Stimulated activated CD4-positive, alpha-beta T cell treated with anti-CD3 and anti-CD28 coated beads, Interleukin-4, amount 100 ng/mL, for 24 hours (primary cell): ENCODE measurements at regions not wholly inside any gene's neighbourhood (a gene's known extent, or its start where the extent isn't known, plus 50 kb on each side); places are given as distances from the start of the nearest gene placed in this dataset.
"Not testable (repeated sequence)": the region's sequence is repeated elsewhere in the genome, so short reads cannot be mapped to it uniquely, and the experiment has no call there.

Experiments
- DNase-seq: peaks from one replicate; pipeline ENCODE4 v3.0.0-alpha.2; 2020

- no peak for DNase-seq
Observed at GRCh38 chr4:71212216-71212615, 126.6 kb upstream of the SLC4A4 start.

DNA sequence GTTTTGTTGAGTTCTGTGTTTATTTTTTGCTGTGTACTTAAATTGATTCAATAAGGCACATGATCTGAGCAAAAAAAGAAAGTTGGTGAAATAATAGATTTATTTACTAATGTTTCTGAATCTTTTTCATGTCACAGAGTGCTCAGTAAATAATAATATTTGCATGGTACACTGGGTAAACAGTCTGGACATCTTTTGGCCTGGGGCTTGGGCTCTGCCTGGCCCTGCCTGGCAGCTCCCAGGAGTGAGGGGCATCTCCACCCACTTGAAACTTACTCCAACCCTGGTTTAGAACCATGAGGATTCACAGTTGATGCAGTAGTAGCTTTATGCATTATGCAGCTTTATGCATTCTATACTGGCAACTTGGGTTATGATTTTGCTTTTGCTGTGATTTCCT, 124.2 kb upstream of the SLC4A4 start:
- DNase-seq: no peak

DNA sequence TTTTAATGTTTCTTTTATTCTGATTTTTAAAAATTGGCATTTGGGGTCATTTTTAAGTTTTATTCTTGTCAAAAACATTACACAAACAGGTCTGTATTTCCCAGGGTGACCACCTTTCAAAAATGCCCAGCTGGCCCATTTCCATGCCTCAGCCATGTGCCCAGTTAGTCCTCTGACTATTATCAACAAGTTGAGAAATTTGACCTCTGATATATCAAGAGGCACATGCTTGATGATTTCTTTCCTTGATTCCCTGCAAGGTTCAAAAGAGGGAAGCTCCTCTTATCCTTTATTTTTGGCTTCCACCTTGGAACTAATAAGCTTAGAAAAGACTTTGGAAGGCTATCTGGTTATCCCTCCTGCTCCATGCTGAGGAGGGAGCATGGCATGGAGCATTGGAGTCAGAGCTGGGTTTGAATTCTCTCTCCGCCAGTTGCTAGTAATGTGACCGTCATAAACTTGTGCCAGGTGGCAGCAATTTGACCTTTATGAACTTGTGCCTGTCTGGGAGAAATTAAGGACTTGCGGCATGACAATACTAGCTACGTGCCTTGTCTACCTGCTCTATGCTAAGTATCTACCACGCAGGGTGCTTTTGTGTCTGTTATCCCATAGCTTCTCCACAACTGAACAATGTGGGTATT, 122.4 kb upstream of the SLC4A4 start:
- no peak for DNase-seq

DNA sequence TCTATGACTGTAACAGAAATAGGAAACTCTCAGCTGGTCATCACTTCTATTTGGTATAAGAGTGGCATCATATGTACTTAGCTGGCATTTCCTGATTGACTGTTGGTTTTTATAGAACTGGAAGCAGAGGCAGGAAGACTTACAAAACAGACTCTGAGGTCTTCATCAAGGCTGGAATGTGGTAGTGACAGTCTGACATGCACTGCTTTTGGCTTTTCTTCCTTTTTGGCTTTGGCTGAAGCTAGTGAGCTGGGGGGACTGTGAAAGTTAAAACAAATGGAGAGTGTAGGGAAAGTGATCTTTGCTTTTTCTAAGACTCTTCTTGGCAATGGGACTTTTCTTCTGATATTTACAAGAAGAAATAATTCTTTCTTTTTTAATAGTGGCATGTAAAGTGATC, 121.1 kb upstream of the SLC4A4 start:
- no peak for DNase-seq

DNA sequence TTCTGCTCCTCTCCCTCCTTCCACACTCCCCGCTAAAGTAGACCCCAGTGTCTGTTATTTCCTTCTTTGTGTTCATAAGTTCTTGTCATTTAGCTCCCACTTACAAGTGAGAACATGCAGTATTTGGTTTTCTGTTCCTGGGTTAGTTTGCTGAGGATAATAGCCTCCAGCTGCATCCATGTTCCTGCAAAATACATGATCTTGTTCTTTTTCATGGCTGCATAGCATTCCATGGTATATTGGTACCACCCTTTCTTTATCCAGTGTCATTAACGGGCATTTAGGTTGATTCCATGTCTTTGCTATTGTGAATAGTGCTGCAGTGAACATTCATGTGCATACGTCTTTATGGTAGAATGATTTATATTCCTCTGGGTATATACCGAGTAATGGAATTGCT, 118.0 kb upstream of the SLC4A4 start:
- not testable (repeated sequence) for DNase-seq

- DNase-seq: no peak
Observed at GRCh38 chr4:71221510-71222466, 117.0 kb upstream of the SLC4A4 start.

- DNase-seq: no peak
Observed at GRCh38 chr4:71222661-71223060, 116.2 kb upstream of the SLC4A4 start.

DNA sequence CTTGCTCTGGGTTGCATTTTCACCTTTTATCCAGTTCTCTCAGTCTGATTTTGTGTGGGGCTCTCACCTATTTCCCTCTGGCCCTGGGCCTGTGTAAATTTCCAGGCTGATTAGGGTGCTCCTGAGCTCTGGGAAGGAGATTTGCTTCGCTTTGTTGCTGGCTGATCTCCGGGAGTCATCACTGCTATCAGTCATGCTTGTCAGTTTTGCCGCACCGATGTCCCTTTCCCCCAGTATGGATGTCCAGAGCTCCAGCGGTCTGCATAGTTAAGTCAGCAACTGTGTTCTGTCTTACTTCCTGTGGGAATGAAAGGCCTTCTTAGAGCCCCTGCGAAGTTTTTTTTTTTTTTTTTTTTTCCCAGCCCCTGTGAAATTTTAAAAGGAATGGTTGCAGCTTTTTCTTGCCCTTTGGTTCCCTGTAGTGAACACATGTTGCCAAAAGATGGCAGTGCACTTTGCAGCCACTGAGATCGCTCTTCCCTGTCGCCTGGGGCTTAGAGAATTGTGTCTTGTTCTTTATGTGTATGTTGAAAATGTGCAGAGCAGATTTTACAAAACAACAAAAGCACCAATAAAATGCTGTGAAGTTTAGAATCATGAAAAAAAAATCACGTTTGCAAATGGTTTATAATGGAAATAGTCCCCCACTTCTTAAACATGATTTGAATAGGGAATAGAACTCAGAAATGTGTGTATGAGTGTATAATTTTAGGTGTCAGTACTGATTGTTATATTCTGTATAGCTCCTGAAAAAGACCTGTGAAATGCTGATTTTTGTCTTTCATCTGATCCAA, 109.1 kb upstream of the SLC4A4 start:
- no peak for DNase-seq

GRCh38 chr4:71230271-71231128, 108.3 kb upstream of the SLC4A4 start:
- DNase-seq: no peak

DNA sequence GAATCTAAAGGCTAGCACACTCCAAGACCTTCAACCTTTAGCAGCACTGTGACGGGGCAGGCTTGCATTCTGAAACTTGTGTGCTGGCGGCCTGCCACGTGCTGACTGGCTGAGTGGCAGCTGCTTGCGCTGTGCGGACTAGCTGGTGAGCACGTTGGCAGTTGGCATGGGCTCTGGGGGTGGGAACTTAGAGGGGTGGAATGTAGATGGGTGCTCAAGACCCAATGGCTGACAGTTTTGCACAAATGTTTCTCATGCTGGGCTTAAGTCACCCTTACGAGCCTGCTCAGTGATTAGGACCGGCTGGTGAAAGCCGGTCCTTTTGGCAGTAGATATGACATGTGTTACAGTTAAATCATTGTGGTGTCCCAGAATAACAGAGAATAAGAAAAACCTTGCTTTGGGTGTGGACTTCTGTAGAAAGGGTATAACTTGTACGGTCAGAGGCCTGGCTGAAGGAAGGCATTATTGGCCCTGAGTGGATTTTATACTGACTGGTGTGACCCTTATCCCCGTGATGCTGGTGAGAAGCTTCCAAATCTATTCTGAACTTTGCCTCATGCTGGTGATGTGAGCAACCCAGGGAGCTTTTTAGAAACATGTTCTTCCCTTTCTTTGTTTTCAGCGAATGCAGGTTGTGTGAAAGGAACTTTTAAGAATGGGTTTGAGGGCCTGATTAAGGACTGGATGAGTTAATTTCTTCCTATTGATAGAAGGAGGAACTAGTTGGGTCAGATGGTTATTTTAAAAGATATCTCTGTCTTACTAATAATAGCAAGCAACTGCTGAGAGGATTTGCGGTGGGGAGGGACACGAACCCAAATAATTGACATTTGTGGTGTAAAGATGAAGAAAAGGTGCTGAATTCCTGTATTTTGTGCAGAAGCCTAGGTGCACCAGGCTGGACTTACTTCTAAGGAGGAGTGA, 107.4 kb upstream of the SLC4A4 start:
- DNase-seq: no peak

- DNase-seq: no peak
Observed at GRCh38 chr4:71232056-71232430, 106.8 kb upstream of the SLC4A4 start.

GRCh38 chr4:71232846-71233245, 106.0 kb upstream of the SLC4A4 start:
- no peak for DNase-seq

GRCh38 chr4:71235311-71236201, 103.3 kb upstream of the SLC4A4 start:
- DNase-seq: no peak

GRCh38 chr4:71236226-71236625, 102.6 kb upstream of the SLC4A4 start:
- no peak for DNase-seq

DNA sequence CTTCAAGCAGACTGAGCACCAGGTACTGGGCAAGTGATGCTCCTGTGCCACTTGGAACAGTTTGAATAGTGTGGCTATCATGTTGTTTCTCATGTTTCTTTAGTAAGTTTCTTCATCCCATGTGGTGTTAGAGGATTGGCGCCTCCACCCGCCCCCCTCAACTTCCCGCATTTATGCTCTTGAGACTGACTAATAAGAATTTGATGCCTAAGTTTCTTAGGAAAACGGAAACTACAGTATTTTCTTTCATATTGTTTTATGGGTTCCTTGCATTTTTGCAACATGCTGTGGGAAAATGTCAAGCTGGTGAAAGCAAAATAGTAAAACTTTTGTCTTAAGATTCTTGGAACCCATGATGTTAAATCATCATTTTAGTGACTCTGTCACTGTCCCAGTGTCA, 101.2 kb upstream of the SLC4A4 start:
- no peak for DNase-seq

DNA sequence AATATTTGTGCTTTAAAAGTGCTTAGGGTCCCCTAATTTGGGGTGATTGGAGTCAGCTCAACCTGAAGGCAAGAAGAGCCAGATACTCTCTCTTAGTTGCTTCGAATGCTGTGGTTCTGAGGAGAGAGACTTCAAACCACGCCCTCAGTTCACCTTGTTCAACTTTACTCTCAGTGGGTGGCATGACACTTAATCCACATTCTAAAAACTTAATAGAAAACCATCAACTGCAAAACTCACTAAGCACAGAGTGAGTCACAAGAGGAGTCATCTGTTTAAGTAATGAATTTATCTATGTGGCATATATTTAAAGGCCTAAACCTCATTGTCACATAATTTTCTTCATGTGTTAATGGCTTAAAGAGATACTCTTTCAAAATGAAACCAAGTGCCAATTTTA, 99.5 kb upstream of the SLC4A4 start:
- DNase-seq: no peak

GRCh38 chr4:71240094-71240493, 98.7 kb upstream of the SLC4A4 start:
- DNase-seq: no peak

DNA sequence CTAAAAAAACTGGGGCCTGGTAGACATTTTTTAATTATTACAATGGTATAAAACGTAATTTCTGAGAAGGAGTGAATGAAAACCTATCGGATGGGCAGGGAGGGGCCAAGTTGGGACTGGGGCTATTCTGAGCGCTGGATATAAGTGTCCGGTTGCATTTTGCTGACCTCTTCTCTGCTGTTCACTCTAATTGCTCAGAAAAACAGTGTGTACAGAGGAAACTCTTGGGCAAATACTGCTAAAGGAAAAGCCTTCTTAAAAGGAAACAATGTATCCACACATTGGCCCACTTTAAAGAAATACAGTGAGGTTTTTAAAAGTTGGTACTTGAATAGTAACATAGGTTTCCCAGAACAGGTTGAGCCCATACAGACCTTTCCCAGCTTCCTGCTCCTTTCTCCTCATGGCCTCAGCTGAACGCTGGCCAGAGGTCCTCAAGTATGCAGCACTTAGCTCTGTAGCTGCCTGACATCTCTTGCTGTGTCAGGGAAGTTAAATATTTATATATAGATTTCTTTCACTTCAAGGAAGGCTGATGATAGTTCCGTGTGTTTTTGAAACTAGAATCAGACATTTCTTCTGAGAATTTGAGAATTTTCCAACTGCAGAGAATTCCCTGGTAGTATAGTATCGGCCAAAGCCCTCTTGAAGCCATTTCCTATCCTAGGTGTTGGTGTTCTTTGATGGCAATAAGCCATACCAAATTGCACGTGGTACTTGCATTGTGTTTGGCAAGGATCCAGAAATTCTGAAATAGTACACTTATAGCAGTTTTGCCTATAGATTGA, 97.1 kb upstream of the SLC4A4 start:
- DNase-seq: no peak

GRCh38 chr4:71243091-71243833, 95.6 kb upstream of the SLC4A4 start:
- DNase-seq: no peak
